Tibial artery (tissue), 4 donors: ENCODE measurements at regions not wholly inside any gene's neighbourhood (a gene's known extent, or its start where the extent isn't known, plus 50 kb on each side); places are given as distances from the start of the nearest gene placed in this dataset.
"Not testable (repeated sequence)": the region's sequence is repeated elsewhere in the genome, so short reads cannot be mapped to it uniquely, and the experiment has no call there.

ENCODE experiments used
- DNase-seq, 2 donors: peaks; one replicate each; pipeline ENCODE4 v3.0.0-alpha.2; 2019
- H3K27ac ChIP-seq, 2 donors: fragments of 200-600 bp; sonication (generic) in 1 of 2; 1 replicate in 1 of 2; 2 replicates in 1 of 2; pipeline ENCODE4 v1.5.1; 2018 to 2019; ENCODE audit warnings: mild to moderate bottlenecking in 1 of 2
- H3K27me3 ChIP-seq, 2 donors: fragments of 200-600 bp; sonication (generic) in 1 of 2; one replicate each; pipeline versions ENCODE4 v1.5.1 to v1.6.0; 2016 to 2019
- H3K36me3 ChIP-seq, 3 donors: fragments of 200-600 bp; sonication (generic) in 2 of 3; one replicate each; pipeline ENCODE4 v1.5.1; 2016 to 2019; ENCODE audit warnings: mild to moderate bottlenecking in 2 of 3
- H3K4me1 ChIP-seq, 4 donors: fragments of 200-600 bp; sonication (generic) in 2 of 4; 1 replicate in 3 of 4; 2 replicates in 1 of 4; pipeline ENCODE4 v1.5.1; 2016 to 2019
- H3K4me3 ChIP-seq, 2 donors: fragments of 200-600 bp; sonication (generic) in 1 of 2; 1 replicate in 1 of 2; 2 replicates in 1 of 2; pipeline ENCODE4 v1.5.1; 2018 to 2019; ENCODE audit warnings: mild to moderate bottlenecking in 2 of 2
- H3K9me3 ChIP-seq, 3 donors: fragments of 200-600 bp; sonication (generic) in 1 of 3; one replicate each; pipeline ENCODE4 v1.5.1; 2016 to 2019
- intact Hi-C: fragments of 100-400 bp; cut with DNase I; formaldehyde crosslinking; loops from one replicate; pipeline ENCODE4 v1.15.0; 2023; ENCODE audit warnings: low total_unique reads
- TF ChIP-seq, protein P1 (sequence below), 2 experiments: fragments of 200-600 bp in 1 of 2; fragments of 450-650 bp in 1 of 2; IDR thresholded peaks; one replicate each; pipeline ENCODE4 v1.5.1; 2017 to 2019; ENCODE audit warnings: antibody characterized with exemption in 2 of 2, mild to moderate bottlenecking in 1 of 2, moderate library complexity in 1 of 2

DNA sequence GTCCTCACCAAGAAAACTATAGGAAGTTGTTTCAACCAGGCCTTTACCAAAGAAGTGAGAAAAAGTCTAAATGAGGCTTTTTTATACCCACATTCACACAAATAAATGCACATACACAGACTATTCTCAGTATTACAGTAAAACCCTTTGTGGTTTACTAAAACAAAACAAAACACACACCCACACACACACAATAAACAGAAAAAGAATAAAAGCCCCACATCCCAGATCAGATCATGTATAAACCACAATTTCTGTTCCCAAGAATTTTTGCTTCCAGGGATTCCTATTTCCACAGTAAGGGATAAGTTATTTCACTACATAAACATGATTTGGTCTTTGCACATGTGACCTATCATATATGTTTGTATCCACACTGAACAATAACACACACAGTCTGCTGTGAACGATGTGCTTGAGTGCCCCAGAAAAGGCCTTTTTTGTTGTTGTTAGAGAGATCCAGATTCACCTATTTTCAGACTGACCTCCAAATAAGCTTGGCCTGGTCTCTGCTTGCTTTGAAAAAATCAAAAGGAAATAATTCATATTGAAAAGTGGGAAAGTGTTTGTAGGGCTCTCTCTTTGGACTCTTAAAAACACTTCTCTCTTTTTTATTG, 283.4 kb upstream of the ATP11B start:
- Histone ChIP-seq H3K9me3 (no peaks in the 10 kb centered on the region), H3K27me3 (no peaks in the 10 kb centered on the region), H3K4me1 (no peaks in the 10 kb centered on the region), H3K27ac (no peak overlapping the region), H3K36me3 (no peaks in the 10 kb centered on the region), H3K4me3 (no peak overlapping the region)
- no peak for DNase-seq
- intact Hi-C loops, result no loop called here
- TF ChIP-seq, protein P1, sequence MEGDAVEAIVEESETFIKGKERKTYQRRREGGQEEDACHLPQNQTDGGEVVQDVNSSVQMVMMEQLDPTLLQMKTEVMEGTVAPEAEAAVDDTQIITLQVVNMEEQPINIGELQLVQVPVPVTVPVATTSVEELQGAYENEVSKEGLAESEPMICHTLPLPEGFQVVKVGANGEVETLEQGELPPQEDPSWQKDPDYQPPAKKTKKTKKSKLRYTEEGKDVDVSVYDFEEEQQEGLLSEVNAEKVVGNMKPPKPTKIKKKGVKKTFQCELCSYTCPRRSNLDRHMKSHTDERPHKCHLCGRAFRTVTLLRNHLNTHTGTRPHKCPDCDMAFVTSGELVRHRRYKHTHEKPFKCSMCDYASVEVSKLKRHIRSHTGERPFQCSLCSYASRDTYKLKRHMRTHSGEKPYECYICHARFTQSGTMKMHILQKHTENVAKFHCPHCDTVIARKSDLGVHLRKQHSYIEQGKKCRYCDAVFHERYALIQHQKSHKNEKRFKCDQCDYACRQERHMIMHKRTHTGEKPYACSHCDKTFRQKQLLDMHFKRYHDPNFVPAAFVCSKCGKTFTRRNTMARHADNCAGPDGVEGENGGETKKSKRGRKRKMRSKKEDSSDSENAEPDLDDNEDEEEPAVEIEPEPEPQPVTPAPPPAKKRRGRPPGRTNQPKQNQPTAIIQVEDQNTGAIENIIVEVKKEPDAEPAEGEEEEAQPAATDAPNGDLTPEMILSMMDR (IDR thresholded peaks at IDR 0.05), result no peak

DNA sequence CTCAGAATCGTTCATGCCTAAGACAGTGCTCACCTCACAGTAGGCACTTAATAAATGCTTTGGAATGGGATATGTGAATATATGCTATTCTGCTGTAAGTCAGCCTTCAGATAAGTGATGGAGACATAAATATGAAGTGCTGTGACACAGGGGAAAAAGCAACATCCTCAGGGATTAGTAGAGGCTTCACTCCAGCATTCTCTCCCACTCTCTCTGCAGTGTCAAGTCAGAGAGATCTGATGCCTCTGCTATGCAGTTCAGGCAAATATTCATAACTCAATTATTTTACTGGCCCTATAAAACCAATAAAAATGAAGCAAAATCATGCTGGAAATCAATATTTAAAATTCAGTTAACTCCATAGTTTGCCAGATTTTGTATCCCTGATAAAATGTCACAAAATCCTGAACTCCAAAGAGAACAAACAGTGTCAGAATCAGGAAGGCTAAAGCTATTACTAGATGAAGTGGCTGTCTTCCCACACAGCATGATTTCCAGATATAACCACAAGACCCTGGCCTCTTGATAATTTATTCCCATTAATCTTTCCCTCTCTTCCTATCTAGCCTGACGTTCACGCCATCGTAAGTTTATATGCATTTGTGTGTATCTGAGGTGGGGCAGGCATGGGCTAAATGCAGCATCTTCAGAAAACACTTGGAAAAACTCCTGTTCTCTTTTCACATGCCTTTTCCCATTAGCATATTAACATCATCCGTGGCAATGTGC, 278.9 kb upstream of the ATP11B start:
- TF ChIP-seq, protein P1 (IDR thresholded peaks at IDR 0.05), result no peak
- H3K4me1 ChIP-seq, result no peaks in the 10 kb centered on the region
- H3K9me3 ChIP-seq, result no peaks in the 10 kb centered on the region
- no peaks in the 10 kb centered on the region for H3K27me3 ChIP-seq
- no peak overlapping the region for H3K27ac ChIP-seq
- no peak for DNase-seq
- H3K4me3 ChIP-seq, result no peak overlapping the region
- intact Hi-C loops, result no loop called here
- no peaks in the 10 kb centered on the region for H3K36me3 ChIP-seq

DNA sequence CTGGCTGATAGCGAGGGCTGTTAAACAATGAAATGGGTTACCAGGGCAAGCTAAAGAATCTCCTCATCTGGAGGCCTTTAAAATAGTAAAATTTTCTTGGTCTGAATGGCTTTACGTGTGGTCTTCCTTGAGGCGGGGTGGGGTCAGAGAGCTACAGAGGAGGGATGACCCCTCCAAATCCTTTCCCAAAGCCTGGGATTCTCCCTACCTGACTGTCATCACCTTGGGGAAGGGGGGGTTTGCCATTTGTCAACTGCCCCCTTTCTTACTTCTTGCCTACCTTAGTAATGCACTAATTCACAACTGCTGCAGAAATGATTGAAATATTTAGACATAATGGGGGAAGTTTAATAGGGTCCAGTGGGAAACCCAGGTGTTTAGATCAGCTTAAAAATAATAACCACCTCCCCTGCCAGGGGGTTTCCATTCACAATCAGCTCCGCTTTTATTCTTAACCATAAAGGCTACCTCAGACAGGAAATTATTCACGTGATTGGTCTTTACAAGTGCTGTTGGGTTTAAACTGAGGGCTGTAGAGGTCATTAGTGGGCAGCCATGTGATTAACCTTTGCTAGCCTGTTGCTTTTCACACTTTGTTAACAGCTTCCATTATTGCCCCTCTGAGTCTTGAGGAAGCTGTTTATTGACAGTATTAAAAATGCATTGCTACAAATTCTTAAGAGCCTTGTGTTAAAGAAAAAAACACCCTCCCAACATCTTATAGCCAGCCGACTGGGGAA, 276.5 kb upstream of the ATP11B start:
- Histone ChIP-seq H3K36me3 (no peaks in the 10 kb centered on the region), H3K9me3 (no peaks in the 10 kb centered on the region), H3K27ac (no peak overlapping the region), H3K4me3 (no peak overlapping the region), H3K4me1 (no peaks in the 10 kb centered on the region), H3K27me3 (no peaks in the 10 kb centered on the region)
- TF ChIP-seq, protein P1 (IDR thresholded peaks at IDR 0.05), result no peak
- intact Hi-C loops, result no loop called here
- no peak for DNase-seq

DNA sequence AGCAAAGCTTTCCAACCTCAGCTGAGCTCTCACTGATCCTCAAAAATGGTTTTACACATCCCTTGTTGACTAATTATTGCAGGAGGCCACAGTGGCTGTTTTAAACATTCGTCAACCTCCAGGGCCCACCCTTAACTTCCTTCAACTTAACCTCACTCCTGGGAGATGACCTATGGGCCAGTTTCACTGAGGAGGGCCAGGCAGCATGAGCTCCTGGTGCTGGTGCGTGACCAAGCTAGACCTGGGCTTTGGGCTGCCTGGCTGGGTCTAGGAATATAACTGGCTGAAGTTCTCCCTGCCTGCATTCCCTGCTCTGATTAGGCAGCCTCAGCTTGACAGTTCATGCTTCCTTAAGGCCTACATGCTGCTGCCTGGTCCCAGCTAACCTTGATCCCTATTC, 273.7 kb upstream of the ATP11B start:
- no peak for DNase-seq
- intact Hi-C loops, result no loop called here

DNA sequence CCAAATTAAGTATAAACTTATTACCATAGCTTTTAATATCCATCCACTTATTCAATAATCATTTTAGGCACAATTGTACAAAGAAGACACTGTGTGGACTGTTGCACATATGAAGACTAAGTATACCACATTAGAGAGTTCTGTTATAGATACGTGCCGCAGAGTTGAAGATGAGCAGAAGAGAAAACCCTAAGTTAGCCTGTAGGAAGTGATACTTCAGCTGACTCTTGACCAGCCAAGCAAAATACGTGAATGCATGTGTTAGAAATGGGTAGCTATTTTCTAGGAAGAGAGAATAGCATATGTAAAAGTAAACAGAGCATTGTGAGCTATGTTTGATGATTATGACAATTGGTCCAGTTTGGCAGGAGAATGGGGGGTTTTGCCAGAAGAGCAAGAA, 272.0 kb upstream of the ATP11B start:
- no peaks in the 10 kb centered on the region for H3K36me3 ChIP-seq
- no peak overlapping the region for H3K4me3 ChIP-seq
- H3K27me3 ChIP-seq, result no peaks in the 10 kb centered on the region
- H3K4me1 ChIP-seq, result no peaks in the 10 kb centered on the region
- no peaks in the 10 kb centered on the region for H3K9me3 ChIP-seq
- H3K27ac ChIP-seq, result no peak overlapping the region
- no peak for DNase-seq
- TF ChIP-seq, protein P1 (IDR thresholded peaks at IDR 0.05), result no peak
- intact Hi-C loops, result no loop called here

More for the DNA sequence above, 273.7 kb upstream of the ATP11B start:
- Histone ChIP-seq H3K4me1 (no peaks in the 10 kb centered on the region), H3K36me3 (no peaks in the 10 kb centered on the region), H3K4me3 (no peak overlapping the region), H3K27ac (no peak overlapping the region), H3K9me3 (no peaks in the 10 kb centered on the region), H3K27me3 (no peaks in the 10 kb centered on the region)
- TF ChIP-seq, protein P1 (IDR thresholded peaks at IDR 0.05), result no peak

DNA sequence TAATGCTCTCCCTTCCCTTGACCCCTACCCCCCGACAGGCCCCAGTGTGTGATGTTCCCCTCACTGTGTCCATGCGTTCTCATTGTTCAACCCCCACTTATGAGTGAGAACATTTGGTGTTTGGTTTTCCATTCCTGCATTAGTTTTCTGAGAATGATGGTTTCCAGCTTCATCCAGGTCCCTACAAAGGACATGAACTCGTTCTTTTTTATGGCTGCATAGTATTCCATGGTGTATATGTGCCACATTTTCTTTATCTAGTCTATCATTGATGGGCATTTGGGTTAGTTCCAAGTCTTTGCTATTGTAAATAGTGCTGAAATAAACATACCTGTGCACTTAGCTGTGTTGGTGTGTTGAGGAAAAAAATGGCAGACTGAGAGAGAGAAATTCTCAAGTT, 269.9 kb upstream of the ATP11B start:
- H3K4me3 ChIP-seq, H3K9me3 ChIP-seq, intact Hi-C loops, H3K4me1 ChIP-seq, H3K27ac ChIP-seq, H3K27me3 ChIP-seq, H3K36me3 ChIP-seq, DNase-seq: not testable (repeated sequence)
